Epithelial cell of proximal tubule (primary cell): ENCODE measurements at regions not wholly inside any gene's neighbourhood (a gene's known extent, or its start where the extent isn't known, plus 50 kb on each side); places are given as distances from the start of the nearest gene placed in this dataset.

Experiments
- DNase-seq: peaks from one replicate; pipeline ENCODE4 v3.0.0-alpha.2; 2011; ENCODE audit warnings: low read depth
- H3K4me3 ChIP-seq: 2 replicates; pipeline ENCODE4 v1.5.1; 2011; ENCODE audit warnings: low read depth, mild to moderate bottlenecking, low read length
- CTCF ChIP-seq: conservative IDR thresholded peaks from 2 replicates; pipeline ENCODE4 v1.5.1; 2012; ENCODE audit warnings: low read depth, mild to moderate bottlenecking, low read length

GRCh38 chr12:123034865-123035264 lies 54.4 kb downstream of the ARL6IP4 start:
- no peak for DNase-seq
- TF ChIP-seq CTCF, result no peak
- H3K4me3 ChIP-seq, result no peak overlapping the region

- DNase-seq, result no peak
- no peak overlapping the region for H3K4me3 ChIP-seq
- no peak for TF ChIP-seq CTCF
Measured at GRCh38 chr12:123034022-123034541, 53.6 kb downstream of the ARL6IP4 start.

- no peak for TF ChIP-seq CTCF
- H3K4me3 ChIP-seq, result no peak overlapping the region
- DNase-seq, result no peak
Measured at GRCh38 chr12:123033392-123034021, 53.0 kb downstream of the ARL6IP4 start.

GRCh38 chr12:123032736-123033391 lies 52.4 kb downstream of the ARL6IP4 start:
- no peak overlapping the region for H3K4me3 ChIP-seq
- no peak for DNase-seq
- no peak for TF ChIP-seq CTCF
